Pancreas (tissue), 10 donors: ENCODE measurements at regions not wholly inside any gene's neighbourhood (a gene's known extent, or its start where the extent isn't known, plus 50 kb on each side); places are given as distances from the start of the nearest gene placed in this dataset.

Experiments used
- ATAC-seq, 4 donors: fragments of 200-7000 bp; cut with Tn5 transposase; one replicate each; pipeline versions ENCODE4 v1.8.0 to v1.9.1; 2020; ENCODE audit warnings: mild to moderate bottlenecking in 4 of 4, moderate library complexity in 4 of 4
- DNase-seq, 6 donors: peaks; one replicate each; pipeline ENCODE4 v3.0.0-alpha.2; 2020
- FAIRE-seq: peaks from 2 replicates; lab custom pipeline; 2012; peaks lifted over from hg19 to GRCh38; lab: Jason Lieb, UNC
- H3K27ac ChIP-seq, 4 donors: fragments of 200-600 bp; sonication (generic); 1 replicate in 3 of 4; 2 replicates in 1 of 4; pipeline versions ENCODE4 v1.5.0 to v1.8.0; 2020
- H3K27me3 ChIP-seq, 4 donors: fragments of 200-600 bp; one replicate each; pipeline ENCODE4 v1.8.0; 2021
- H3K36me3 ChIP-seq, 3 donors: fragments of 200-600 bp; sonication (generic) in 1 of 3; one replicate each; pipeline versions ENCODE4 v1.5.0 to v1.8.0; 2020 to 2021
- H3K4me1 ChIP-seq, 3 donors: fragments of 200-600 bp; one replicate each; pipeline ENCODE4 v1.8.0; 2021
- H3K4me3 ChIP-seq, 4 donors: fragments of 200-600 bp; sonication (generic) in 2 of 4; one replicate each; pipeline versions ENCODE4 v1.5.0 to v1.8.0; 2020 to 2021
- H3K9me3 ChIP-seq, 4 donors: fragments of 200-600 bp; one replicate each; pipeline ENCODE4 v1.8.0; 2021
- CTCF ChIP-seq, 4 donors: fragments of 200-600 bp; sonication (generic) in 3 of 4; IDR thresholded peaks; one replicate each; pipeline versions ENCODE4 v1.5.0 to v1.8.0; 2021; ENCODE audit warnings: antibody characterized with exemption in 4 of 4
- WGBS, 2 donors: extraction: QIAGEN DNeasy Blood & Tissue Kit; methylation state at CpG; one replicate each; pipeline ENCODE4 v1.1.7; 2013; 5-methylcytosine and 5-hydroxymethylcytosine counted together
- intact Hi-C, 3 donors: fragments of 100-400 bp; cut with DNase I; formaldehyde crosslinking; loops; one replicate each; pipeline versions ENCODE4 v1.11.1 to v1.14.2; 2022
- donor health status: healthy with polysubstance abuse.
- donor health status: DM: no; HTN: no; CAD: no; lungs with moderate emphysema.
- donor health status: DM: no; HTN: no; CAD: no.
- donor health status: control.
- donor health status: control.
- donor health status: Bipolar disorder and iron deficiency.
- donor health status: DM: yes; HTN: yes; CAD: no.
- donor health status: DM: no; HTN: no; CAD: no.
- donor health status: DM: no; HTN: no; CAD: no.
- donor health status: DM: yes; HTN: yes; CAD: no.

GRCh38 chr18:68270017-68270416 lies 444.9 kb downstream of the TMX3 start:
- 68 to 75% methylated on average over 3 of the region's 3 CpGs for WGBS, 2 donors
- no peak for ATAC-seq
- intact Hi-C loops: no loop called here
- no peak for TF ChIP-seq CTCF (IDR thresholded peaks at IDR 0.05)
- H3K36me3 ChIP-seq: no peaks in the 10 kb centered on the region
- H3K27me3 ChIP-seq: no peaks in the 10 kb centered on the region
- H3K4me3 ChIP-seq: no peak overlapping the region
- H3K9me3 ChIP-seq: no peaks in the 10 kb centered on the region
- DNase-seq: no peak
- no peak overlapping the region for H3K27ac ChIP-seq
- FAIRE-seq: no peak
- H3K4me1 ChIP-seq: no peaks in the 10 kb centered on the region

- Histone ChIP-seq H3K4me3 (no peak overlapping the region), H3K9me3 (no peaks in the 10 kb centered on the region), H3K36me3 (no peaks in the 10 kb centered on the region), H3K27ac (no peak overlapping the region), H3K27me3 (no peaks in the 10 kb centered on the region), H3K4me1 (no peaks in the 10 kb centered on the region)
- DNase-seq (no peak), FAIRE-seq (no peak), ATAC-seq (no peak)
- no peak for TF ChIP-seq CTCF (IDR thresholded peaks at IDR 0.05)
- intact Hi-C loops: no loop called here
Measured at GRCh38 chr18:68267583-68267982, 447.3 kb downstream of the TMX3 start.

GRCh38 chr18:68263481-68263880 lies 451.4 kb downstream of the TMX3 start:
- FAIRE-seq: no peak

GRCh38 chr18:68262690-68263294 lies 452.1 kb downstream of the TMX3 start:
- Histone ChIP-seq H3K36me3 (no peaks in the 10 kb centered on the region), H3K4me1 (no peaks in the 10 kb centered on the region), H3K27me3 (no peaks in the 10 kb centered on the region), H3K4me3 (no peak overlapping the region), H3K9me3 (no peaks in the 10 kb centered on the region), H3K27ac (no peak overlapping the region)
- WGBS, 2 donors: 32 to 36% methylated on average over 2 of the region's 2 CpGs
- ATAC-seq: no peak
- no peak for TF ChIP-seq CTCF (IDR thresholded peaks at IDR 0.05)
- intact Hi-C loops: no loop called here
- DNase-seq: no peak
- FAIRE-seq: no peak

More at GRCh38 chr18:68263481-68263880, 451.4 kb downstream of the TMX3 start:
- DNase-seq (no peak), ATAC-seq (no peak)
- no peaks in the 10 kb centered on the region for H3K27me3 ChIP-seq
- 48 to 73% methylated on average over 5 of the region's 5 CpGs for WGBS, 2 donors
- H3K9me3 ChIP-seq: no peaks in the 10 kb centered on the region
- H3K27ac ChIP-seq: no peak overlapping the region
- intact Hi-C loops: no loop called here
- H3K4me1 ChIP-seq: no peaks in the 10 kb centered on the region
- no peak for TF ChIP-seq CTCF (IDR thresholded peaks at IDR 0.05)
- H3K36me3 ChIP-seq: no peaks in the 10 kb centered on the region
- no peak overlapping the region for H3K4me3 ChIP-seq

GRCh38 chr18:68256418-68257067 lies 458.4 kb downstream of the TMX3 start:
- ATAC-seq: no peak
- Histone ChIP-seq H3K36me3 (no peaks in the 10 kb centered on the region), H3K9me3 (no peaks in the 10 kb centered on the region), H3K27me3 (no peaks in the 10 kb centered on the region), H3K27ac (no peak overlapping the region), H3K4me1 (no peaks in the 10 kb centered on the region), H3K4me3 (no peak overlapping the region)
- FAIRE-seq: no peak
- no peak for TF ChIP-seq CTCF (IDR thresholded peaks at IDR 0.05)
- intact Hi-C loops: no loop called here
- WGBS, 2 donors: 34 to 41% methylated on average over 3 of the region's 3 CpGs
- no peak for DNase-seq
